Pancreas (tissue), 10 donors: ENCODE measurements at regions not wholly inside any gene's neighbourhood (a gene's known extent, or its start where the extent isn't known, plus 50 kb on each side); places are given as distances from the start of the nearest gene placed in this dataset.
A peak's percentile ranks its signal among the peaks of the same experiment; 100 is the strongest.

Experiments
- ATAC-seq, 4 donors: fragments of 200-7000 bp; cut with Tn5 transposase; one replicate each; pipeline versions ENCODE4 v1.8.0 to v1.9.1; 2020; ENCODE audit warnings: mild to moderate bottlenecking in 4 of 4, moderate library complexity in 4 of 4
- DNase-seq, 6 donors: peaks; one replicate each; pipeline ENCODE4 v3.0.0-alpha.2; 2020
- FAIRE-seq: peaks from 2 replicates; lab custom pipeline; 2012; peaks lifted over from hg19 to GRCh38; lab: Jason Lieb, UNC
- H3K27ac ChIP-seq, 4 donors: fragments of 200-600 bp; sonication (generic); 1 replicate in 3 of 4; 2 replicates in 1 of 4; pipeline versions ENCODE4 v1.5.0 to v1.8.0; 2020
- H3K27me3 ChIP-seq, 4 donors: fragments of 200-600 bp; one replicate each; pipeline ENCODE4 v1.8.0; 2021
- H3K36me3 ChIP-seq, 3 donors: fragments of 200-600 bp; sonication (generic) in 1 of 3; one replicate each; pipeline versions ENCODE4 v1.5.0 to v1.8.0; 2020 to 2021
- H3K4me1 ChIP-seq, 3 donors: fragments of 200-600 bp; one replicate each; pipeline ENCODE4 v1.8.0; 2021
- H3K4me3 ChIP-seq, 4 donors: fragments of 200-600 bp; sonication (generic) in 2 of 4; one replicate each; pipeline versions ENCODE4 v1.5.0 to v1.8.0; 2020 to 2021
- H3K9me3 ChIP-seq, 4 donors: fragments of 200-600 bp; one replicate each; pipeline ENCODE4 v1.8.0; 2021
- WGBS, 2 donors: extraction: QIAGEN DNeasy Blood & Tissue Kit; methylation state at CpG; one replicate each; pipeline ENCODE4 v1.1.7; 2013; 5-methylcytosine and 5-hydroxymethylcytosine counted together
- intact Hi-C, 3 donors: fragments of 100-400 bp; cut with DNase I; formaldehyde crosslinking; loops; one replicate each; pipeline versions ENCODE4 v1.11.1 to v1.14.2; 2022
- TF ChIP-seq, protein P1 (sequence below), 4 donors: fragments of 200-600 bp; sonication (generic) in 3 of 4; IDR thresholded peaks; one replicate each; pipeline versions ENCODE4 v1.5.0 to v1.8.0; 2021; ENCODE audit warnings: antibody characterized with exemption in 4 of 4
- donor health status: healthy with polysubstance abuse.
- donor health status: DM: no; HTN: no; CAD: no; lungs with moderate emphysema.
- donor health status: DM: no; HTN: no; CAD: no.
- donor health status: control.
- donor health status: control.
- donor health status: Bipolar disorder and iron deficiency.
- donor health status: DM: yes; HTN: yes; CAD: no.
- donor health status: DM: no; HTN: no; CAD: no.
- donor health status: DM: no; HTN: no; CAD: no.
- donor health status: DM: yes; HTN: yes; CAD: no.

GRCh38 chr1:88149686-88150085, 534.4 kb upstream of the PKN2 start:
- 95 to 96% methylated on average over 1 of the region's 1 CpG for WGBS, 2 donors
- no peak for ATAC-seq
- FAIRE-seq: no peak
- H3K9me3 ChIP-seq: no peaks in the 10 kb centered on the region
- TF ChIP-seq, protein P1, sequence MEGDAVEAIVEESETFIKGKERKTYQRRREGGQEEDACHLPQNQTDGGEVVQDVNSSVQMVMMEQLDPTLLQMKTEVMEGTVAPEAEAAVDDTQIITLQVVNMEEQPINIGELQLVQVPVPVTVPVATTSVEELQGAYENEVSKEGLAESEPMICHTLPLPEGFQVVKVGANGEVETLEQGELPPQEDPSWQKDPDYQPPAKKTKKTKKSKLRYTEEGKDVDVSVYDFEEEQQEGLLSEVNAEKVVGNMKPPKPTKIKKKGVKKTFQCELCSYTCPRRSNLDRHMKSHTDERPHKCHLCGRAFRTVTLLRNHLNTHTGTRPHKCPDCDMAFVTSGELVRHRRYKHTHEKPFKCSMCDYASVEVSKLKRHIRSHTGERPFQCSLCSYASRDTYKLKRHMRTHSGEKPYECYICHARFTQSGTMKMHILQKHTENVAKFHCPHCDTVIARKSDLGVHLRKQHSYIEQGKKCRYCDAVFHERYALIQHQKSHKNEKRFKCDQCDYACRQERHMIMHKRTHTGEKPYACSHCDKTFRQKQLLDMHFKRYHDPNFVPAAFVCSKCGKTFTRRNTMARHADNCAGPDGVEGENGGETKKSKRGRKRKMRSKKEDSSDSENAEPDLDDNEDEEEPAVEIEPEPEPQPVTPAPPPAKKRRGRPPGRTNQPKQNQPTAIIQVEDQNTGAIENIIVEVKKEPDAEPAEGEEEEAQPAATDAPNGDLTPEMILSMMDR (IDR thresholded peaks at IDR 0.05): no peak
- H3K27me3 ChIP-seq: no peaks in the 10 kb centered on the region
- DNase-seq: no peak
- no peak overlapping the region for H3K4me3 ChIP-seq
- no peaks in the 10 kb centered on the region for H3K36me3 ChIP-seq
- no peaks in the 10 kb centered on the region for H3K4me1 ChIP-seq
- intact Hi-C loops: no loop called here
- H3K27ac ChIP-seq: peak overlapping the region in 2 of 4 donors; percentile 41 to 57

GRCh38 chr1:88150330-88150729, 533.7 kb upstream of the PKN2 start:
- Histone ChIP-seq H3K27me3 (no peaks in the 10 kb centered on the region), H3K27ac (peak overlapping the region in 3 of 4 donors; percentile 30 to 57 (median 41)), H3K9me3 (no peaks in the 10 kb centered on the region), H3K36me3 (no peaks in the 10 kb centered on the region), H3K4me1 (no peaks in the 10 kb centered on the region), H3K4me3 (no peak overlapping the region)
- intact Hi-C loops: no loop called here
- no peak for DNase-seq
- ATAC-seq: peak; percentile 50 to 77 (median 74)
- FAIRE-seq: no peak
- TF ChIP-seq, protein P1 (IDR thresholded peaks at IDR 0.05): no peak
- WGBS, 2 donors: 30 to 31% methylated on average over 4 of the region's 4 CpGs

- no peak for DNase-seq
- Histone ChIP-seq H3K4me3 (no peak overlapping the region), H3K9me3 (no peaks in the 10 kb centered on the region), H3K36me3 (no peaks in the 10 kb centered on the region), H3K27ac (no peak overlapping the region), H3K4me1 (peaks cover 0 to 12% (median 5%) of the 10 kb centered on the region in 3 donors), H3K27me3 (no peaks in the 10 kb centered on the region)
- intact Hi-C loops: no loop called here
- TF ChIP-seq, protein P1 (IDR thresholded peaks at IDR 0.05): no peak
- no peak for FAIRE-seq
- 61 to 64% methylated on average over 3 of the region's 3 CpGs for WGBS, 2 donors
- ATAC-seq: peak in 2 of 4 donors; percentile 37 to 47
Measured at GRCh38 chr1:88163187-88163586, 520.9 kb upstream of the PKN2 start.

GRCh38 chr1:88168126-88168525, 515.9 kb upstream of the PKN2 start:
- Histone ChIP-seq H3K27me3 (no peaks in the 10 kb centered on the region), H3K27ac (no peak overlapping the region), H3K4me3 (no peak overlapping the region), H3K4me1 (peaks cover under 1 to 6% (median 1%) of the 10 kb centered on the region in 3 donors), H3K36me3 (no peaks in the 10 kb centered on the region), H3K9me3 (no peaks in the 10 kb centered on the region)
- intact Hi-C loops: no loop called here
- TF ChIP-seq, protein P1 (IDR thresholded peaks at IDR 0.05): no peak
- FAIRE-seq (no peak), ATAC-seq (no peak), DNase-seq (no peak)

GRCh38 chr1:88169139-88169538, 514.9 kb upstream of the PKN2 start:
- Histone ChIP-seq H3K36me3 (no peaks in the 10 kb centered on the region), H3K9me3 (no peaks in the 10 kb centered on the region), H3K4me1 (peaks cover 0 to 11% (median 6%) of the 10 kb centered on the region in 3 donors), H3K27me3 (no peaks in the 10 kb centered on the region), H3K27ac (no peak overlapping the region), H3K4me3 (no peak overlapping the region)
- DNase-seq: no peak
- FAIRE-seq: no peak
- intact Hi-C loops: no loop called here
- WGBS, 2 donors: 54 to 66% methylated on average over 3 of the region's 3 CpGs
- ATAC-seq: no peak
- TF ChIP-seq, protein P1 (IDR thresholded peaks at IDR 0.05): no peak
